ENCODE measurements at regions not wholly inside any gene's neighbourhood (a gene's known extent, or its start where the extent isn't known, plus 50 kb on each side); places are given as distances from the start of the nearest gene placed in this dataset.

DNA sequence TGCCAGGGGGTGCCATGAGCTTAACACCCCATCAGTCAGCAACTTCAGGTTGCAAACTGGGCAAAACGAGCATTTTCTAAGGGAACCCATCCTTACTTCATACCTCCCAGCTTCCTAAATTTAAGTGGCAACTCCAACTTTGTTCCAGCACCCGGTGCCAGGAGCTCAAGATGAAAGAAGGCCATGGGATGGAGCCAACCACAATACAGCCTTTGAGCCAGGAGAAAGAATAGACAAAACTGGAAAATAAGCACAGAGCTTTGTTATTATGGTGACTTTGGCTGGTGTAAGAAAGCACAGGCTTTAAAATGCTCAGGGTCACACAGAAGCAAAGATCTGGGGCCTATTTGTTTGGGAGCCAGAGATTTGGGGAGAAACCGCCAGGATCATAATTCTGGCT is 388.7 kb upstream of the MGMT start:
- TF ChIP-seq, protein P1, sequence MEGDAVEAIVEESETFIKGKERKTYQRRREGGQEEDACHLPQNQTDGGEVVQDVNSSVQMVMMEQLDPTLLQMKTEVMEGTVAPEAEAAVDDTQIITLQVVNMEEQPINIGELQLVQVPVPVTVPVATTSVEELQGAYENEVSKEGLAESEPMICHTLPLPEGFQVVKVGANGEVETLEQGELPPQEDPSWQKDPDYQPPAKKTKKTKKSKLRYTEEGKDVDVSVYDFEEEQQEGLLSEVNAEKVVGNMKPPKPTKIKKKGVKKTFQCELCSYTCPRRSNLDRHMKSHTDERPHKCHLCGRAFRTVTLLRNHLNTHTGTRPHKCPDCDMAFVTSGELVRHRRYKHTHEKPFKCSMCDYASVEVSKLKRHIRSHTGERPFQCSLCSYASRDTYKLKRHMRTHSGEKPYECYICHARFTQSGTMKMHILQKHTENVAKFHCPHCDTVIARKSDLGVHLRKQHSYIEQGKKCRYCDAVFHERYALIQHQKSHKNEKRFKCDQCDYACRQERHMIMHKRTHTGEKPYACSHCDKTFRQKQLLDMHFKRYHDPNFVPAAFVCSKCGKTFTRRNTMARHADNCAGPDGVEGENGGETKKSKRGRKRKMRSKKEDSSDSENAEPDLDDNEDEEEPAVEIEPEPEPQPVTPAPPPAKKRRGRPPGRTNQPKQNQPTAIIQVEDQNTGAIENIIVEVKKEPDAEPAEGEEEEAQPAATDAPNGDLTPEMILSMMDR (conservative IDR thresholded peaks at IDR 0.05 in 1 of 2, IDR thresholded peaks at IDR 0.05 in 1 of 2; ENCODE audit: extremely low read depth in 1 of 2, insufficient read depth in 1 of 2, low read depth in 1 of 2, low read length in 2 of 2): no peak
- no peak for TF ChIP-seq EZH2 (IDR thresholded peaks at IDR 0.05; ENCODE audit: borderline replicate concordance, low read length)

Data from mammary epithelial cell (primary cell).